ENCODE measurements at regions not wholly inside any gene's neighbourhood (a gene's known extent, or its start where the extent isn't known, plus 50 kb on each side); places are given as distances from the start of the nearest gene placed in this dataset.

- TF ChIP-seq ZNF784 (CRISPR knock-in tag; IDR thresholded peaks at IDR 0.05; ENCODE audit: borderline replicate concordance): no peak
These were observed 57.3 kb upstream of the ZNF608 start (continued) for GRCh38 chr5:124803617-124804323.

- peaks cover 16% of the 10 kb centered on the region for H3K4me1 ChIP-seq (ENCODE audit: insufficient read depth, low read length)
- no peak for DNase-seq (ENCODE audit: low spot score)
- H3K27ac ChIP-seq (ENCODE audit: extremely low read length, insufficient read depth, low read length): no peak overlapping the region
- H3K36me3 ChIP-seq (replicated peaks in 1 of 2; ENCODE audit: control insufficient read depth in 1 of 2, insufficient read depth in 2 of 2, low read length in 2 of 2): no peaks in the 10 kb centered on the region
- TF ChIP-seq FOXJ3 (CRISPR knock-in tag; IDR thresholded peaks at IDR 0.05; ENCODE audit: borderline replicate concordance): no peak
- TF ChIP-seq ZBTB39 (CRISPR knock-in tag; IDR thresholded peaks at IDR 0.05): no peak
- no peak for TF ChIP-seq ZNF577 (CRISPR knock-in tag; IDR thresholded peaks at IDR 0.05; ENCODE audit: borderline replicate concordance, low read depth)
- no peak for TF ChIP-seq ZC3H4 (CRISPR knock-in tag; IDR thresholded peaks at IDR 0.05; ENCODE audit: borderline replicate concordance)
- TF ChIP-seq ZNF326 (CRISPR knock-in tag; IDR thresholded peaks at IDR 0.05; ENCODE audit: borderline replicate concordance): no peak
- no peak for TF ChIP-seq BCLAF1 (IDR thresholded peaks at IDR 0.05)
- TF ChIP-seq MBD4 (IDR thresholded peaks at IDR 0.05; ENCODE audit: borderline replicate concordance, low read length): no peak
- ChIA-PET CTCF (ENCODE audit: low intra/inter-chr PET ratio, low total read pairs) (no interaction called here), POLR2A (no interaction called here)
- peak overlapping the region; percentile 53; the same call in 1 of the 2 replicates for H3K4me2 ChIP-seq (ENCODE audit: low read depth, low read length)
- no peak for FAIRE-seq
- no peaks in the 10 kb centered on the region for H3K27me3 ChIP-seq (ENCODE audit: control insufficient read depth in 1 of 2, insufficient read depth in 2 of 2, low read length in 2 of 2)
- no peak overlapping the region for H3K9ac ChIP-seq (ENCODE audit: insufficient read depth, low read depth, low read length)
- intact Hi-C loops (cut with micrococcal nuclease; ENCODE audit: unreplicated experiment): loop anchor here (1.0 to 5.0 kb wide), 2 partner anchors 143 to 869 kb away; no protein-coding TSS in a partner anchor
- H3K4me3 ChIP-seq (replicated peaks in 1 of 3; ENCODE audit: insufficient read depth in 1 of 3, low read depth in 2 of 3, low read length in 3 of 3): no peak overlapping the region
- WGBS (ENCODE audit: low lambda C conversion rate): 50% methylated on average over 1 of the region's 1 CpG
- H3K79me2 ChIP-seq (ENCODE audit: insufficient read depth, low read length): no peaks in the 10 kb centered on the region
- no TSS peak for BruUV-seq (replicated peaks)
- H4K20me1 ChIP-seq (ENCODE audit: insufficient read depth, low read length): no peaks in the 10 kb centered on the region
- H3K9me3 ChIP-seq (ENCODE audit: low read length): no peaks in the 10 kb centered on the region
- in situ Hi-C loops (cut with HindIII; ENCODE audit: extremely low pct_ligation_motif_present, low pct_unique_long_range_greater_than_20kb): no loop called here
- no peak for ATAC-seq
- no peak overlapping the region for H2AFZ ChIP-seq (ENCODE audit: low read length)
These were observed 59.6 kb upstream of the ZNF608 start for GRCh38 chr5:124806026-124806372.

Data from HepG2 (cell line).